Glutamatergic neuron (in vitro differentiated cells): ENCODE measurements at regions not wholly inside any gene's neighbourhood (a gene's known extent, or its start where the extent isn't known, plus 50 kb on each side); places are given as distances from the start of the nearest gene placed in this dataset.

Source experiments
- DNase-seq: peaks from one replicate; pipeline ENCODE4 v3.0.0; 2022
- H3K27ac Mint-ChIP-seq: one replicate; pipeline ENCODE4 v1.8.0; 2020; ENCODE audit warnings: mild to moderate bottlenecking, mixed read lengths, inconsistent platforms; ENCODE audit not compliant: unreplicated experiment
- H3K27me3 Mint-ChIP-seq: one replicate; pipeline ENCODE4 v1.8.0; 2020; ENCODE audit warnings: mild to moderate bottlenecking, moderate library complexity, mixed read lengths, inconsistent platforms; ENCODE audit not compliant: unreplicated experiment
- H3K36me3 Mint-ChIP-seq: one replicate; pipeline ENCODE4 v1.8.0; 2020; ENCODE audit warnings: mild to moderate bottlenecking, mixed read lengths, inconsistent platforms; ENCODE audit not compliant: unreplicated experiment
- H3K4me1 Mint-ChIP-seq: one replicate; pipeline ENCODE4 v1.8.0; 2020; ENCODE audit warnings: mild to moderate bottlenecking, low read depth, mixed read lengths, inconsistent platforms; ENCODE audit not compliant: unreplicated experiment
- H3K4me3 Mint-ChIP-seq: one replicate; pipeline ENCODE4 v1.8.0; 2020; ENCODE audit warnings: mild to moderate bottlenecking, mixed read lengths, inconsistent platforms; ENCODE audit not compliant: unreplicated experiment
- H3K9me3 Mint-ChIP-seq: one replicate; pipeline ENCODE4 v1.8.0; 2020; ENCODE audit warnings: mild to moderate bottlenecking, moderate library complexity, mixed read lengths, inconsistent platforms; ENCODE audit not compliant: unreplicated experiment
- TF ChIP-seq, protein P1 (sequence below): fragments of 200-600 bp; sonication (generic); IDR thresholded peaks from one replicate; pipeline ENCODE4 v1.5.0; 2021; ENCODE audit not compliant: partially characterized antibody, unreplicated experiment

DNA sequence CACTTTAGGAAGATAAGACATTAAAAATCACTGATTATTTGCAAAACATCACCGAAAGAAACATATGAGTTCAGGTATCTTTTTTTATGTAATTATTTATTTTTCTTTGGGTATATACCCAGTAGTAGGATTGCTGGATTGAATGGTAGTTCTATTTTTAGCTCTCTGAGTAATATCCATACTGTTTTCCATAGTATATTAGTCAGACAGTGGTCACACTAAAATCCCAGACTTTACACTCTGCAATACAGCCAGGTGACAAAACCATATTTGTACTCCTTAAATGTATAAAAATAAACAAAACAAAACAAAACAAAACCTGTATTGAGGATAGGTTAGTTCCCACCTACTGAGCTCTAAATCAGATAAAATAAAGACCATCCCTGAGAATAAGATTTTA lies 1024.3 kb upstream of the EYS start:
- no peaks in the 10 kb centered on the region for H3K9me3 Mint-ChIP-seq
- peaks cover 1% of the 10 kb centered on the region for H3K27me3 Mint-ChIP-seq
- no peaks in the 10 kb centered on the region for H3K4me1 Mint-ChIP-seq
- TF ChIP-seq, protein P1, sequence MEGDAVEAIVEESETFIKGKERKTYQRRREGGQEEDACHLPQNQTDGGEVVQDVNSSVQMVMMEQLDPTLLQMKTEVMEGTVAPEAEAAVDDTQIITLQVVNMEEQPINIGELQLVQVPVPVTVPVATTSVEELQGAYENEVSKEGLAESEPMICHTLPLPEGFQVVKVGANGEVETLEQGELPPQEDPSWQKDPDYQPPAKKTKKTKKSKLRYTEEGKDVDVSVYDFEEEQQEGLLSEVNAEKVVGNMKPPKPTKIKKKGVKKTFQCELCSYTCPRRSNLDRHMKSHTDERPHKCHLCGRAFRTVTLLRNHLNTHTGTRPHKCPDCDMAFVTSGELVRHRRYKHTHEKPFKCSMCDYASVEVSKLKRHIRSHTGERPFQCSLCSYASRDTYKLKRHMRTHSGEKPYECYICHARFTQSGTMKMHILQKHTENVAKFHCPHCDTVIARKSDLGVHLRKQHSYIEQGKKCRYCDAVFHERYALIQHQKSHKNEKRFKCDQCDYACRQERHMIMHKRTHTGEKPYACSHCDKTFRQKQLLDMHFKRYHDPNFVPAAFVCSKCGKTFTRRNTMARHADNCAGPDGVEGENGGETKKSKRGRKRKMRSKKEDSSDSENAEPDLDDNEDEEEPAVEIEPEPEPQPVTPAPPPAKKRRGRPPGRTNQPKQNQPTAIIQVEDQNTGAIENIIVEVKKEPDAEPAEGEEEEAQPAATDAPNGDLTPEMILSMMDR = no peak
- H3K4me3 Mint-ChIP-seq = no peak overlapping the region
- no peak overlapping the region for H3K27ac Mint-ChIP-seq
- H3K36me3 Mint-ChIP-seq = no peaks in the 10 kb centered on the region
- no peak for DNase-seq

DNA sequence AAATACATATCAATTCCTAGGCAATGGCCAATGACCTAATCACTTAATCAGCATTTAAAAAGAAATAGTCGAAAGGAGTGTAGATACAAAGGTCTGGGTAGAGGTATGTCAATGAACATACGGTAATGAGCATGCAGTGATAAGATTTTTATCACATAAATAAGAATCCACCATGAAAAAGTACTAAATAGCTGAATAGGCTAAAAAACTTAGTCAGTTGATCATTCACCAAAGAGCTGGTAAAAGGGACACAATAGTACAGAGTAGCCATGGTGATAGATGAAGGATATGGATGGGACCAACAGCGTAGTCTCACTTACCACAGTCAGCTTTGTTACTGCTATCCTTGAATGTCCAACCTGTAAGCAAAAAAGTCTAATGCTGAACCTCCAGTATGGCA lies 1018.6 kb upstream of the EYS start:
- H3K36me3 Mint-ChIP-seq = no peaks in the 10 kb centered on the region
- TF ChIP-seq, protein P1 = no peak
- DNase-seq = no peak
- peaks cover 1% of the 10 kb centered on the region for H3K27me3 Mint-ChIP-seq
- no peak overlapping the region for H3K27ac Mint-ChIP-seq
- H3K4me3 Mint-ChIP-seq = no peak overlapping the region
- no peaks in the 10 kb centered on the region for H3K4me1 Mint-ChIP-seq
- no peaks in the 10 kb centered on the region for H3K9me3 Mint-ChIP-seq

DNA sequence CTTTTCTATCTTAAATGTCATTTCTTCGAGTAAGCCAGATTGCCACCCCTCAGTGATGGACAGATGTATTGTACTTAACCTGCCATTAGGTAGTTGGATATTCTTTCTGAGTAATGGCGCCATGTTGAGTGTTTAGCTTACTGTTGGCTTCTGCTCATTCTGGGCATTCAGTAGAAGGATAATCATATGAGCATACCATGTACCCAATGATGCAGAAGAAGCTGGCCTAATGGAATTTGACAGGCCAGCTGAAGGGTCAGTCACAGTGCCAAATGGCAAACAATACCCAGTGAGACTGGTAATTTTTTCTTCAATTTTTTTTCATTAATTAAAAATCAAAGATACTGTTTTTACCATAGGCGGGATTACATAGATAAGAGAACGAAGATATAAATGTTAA lies 1010.8 kb upstream of the EYS start:
- no peak for DNase-seq
- H3K27ac Mint-ChIP-seq = no peak overlapping the region
- TF ChIP-seq, protein P1 = no peak
- no peaks in the 10 kb centered on the region for H3K4me1 Mint-ChIP-seq
- H3K27me3 Mint-ChIP-seq = peaks cover 2% of the 10 kb centered on the region
- no peak overlapping the region for H3K4me3 Mint-ChIP-seq
- no peaks in the 10 kb centered on the region for H3K36me3 Mint-ChIP-seq
- H3K9me3 Mint-ChIP-seq = no peaks in the 10 kb centered on the region

DNA sequence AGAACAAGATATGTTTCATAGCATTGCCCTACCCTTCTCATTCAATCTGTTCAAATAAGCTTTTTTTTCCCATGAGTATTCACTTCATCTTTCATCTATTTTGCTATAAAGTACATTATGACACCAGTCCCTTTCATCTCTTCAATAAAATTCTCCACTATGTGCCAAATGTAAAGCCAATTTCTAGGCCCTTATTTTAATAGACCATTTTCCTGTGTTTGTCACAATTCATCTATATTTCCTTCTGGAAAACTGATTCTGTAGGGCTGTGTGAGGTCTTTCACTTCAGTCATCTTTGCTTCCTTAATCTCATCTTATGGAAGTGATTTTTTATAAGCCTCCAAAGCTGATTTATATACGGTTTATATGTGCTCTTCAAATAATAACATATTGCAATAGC lies 992.4 kb upstream of the EYS start:
- no peaks in the 10 kb centered on the region for H3K36me3 Mint-ChIP-seq

DNA sequence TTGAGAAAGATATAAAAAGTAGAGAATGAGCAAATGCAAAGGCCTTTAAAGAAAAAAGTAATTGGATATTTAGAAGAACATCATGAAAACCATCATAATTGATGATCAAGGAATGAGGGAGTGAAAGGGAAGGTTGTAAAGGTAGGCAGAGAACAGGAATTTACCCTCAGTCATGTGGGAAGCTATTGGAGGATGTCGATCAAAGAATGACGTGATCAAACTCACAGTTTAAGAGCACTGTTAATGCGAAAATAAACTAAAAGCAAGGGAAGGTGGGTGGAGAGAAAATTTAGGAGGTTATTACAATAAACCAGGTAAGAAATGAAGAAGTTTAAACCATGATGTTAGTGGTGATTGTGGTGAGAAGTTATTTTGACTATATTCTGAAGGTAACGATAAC lies 982.6 kb upstream of the EYS start:
- peaks cover 4% of the 10 kb centered on the region for H3K4me1 Mint-ChIP-seq
- H3K36me3 Mint-ChIP-seq = no peaks in the 10 kb centered on the region
- no peaks in the 10 kb centered on the region for H3K27me3 Mint-ChIP-seq
- no peak for DNase-seq
- TF ChIP-seq, protein P1 = no peak
- no peak overlapping the region for H3K27ac Mint-ChIP-seq
- H3K4me3 Mint-ChIP-seq = no peak overlapping the region
- H3K9me3 Mint-ChIP-seq = peaks cover 2% of the 10 kb centered on the region

More for the DNA sequence above, 992.4 kb upstream of the EYS start:
- H3K27me3 Mint-ChIP-seq = peaks cover 2% of the 10 kb centered on the region
- DNase-seq = no peak
- H3K27ac Mint-ChIP-seq = no peak overlapping the region
- no peaks in the 10 kb centered on the region for H3K9me3 Mint-ChIP-seq
- no peaks in the 10 kb centered on the region for H3K4me1 Mint-ChIP-seq
- TF ChIP-seq, protein P1 = no peak
- H3K4me3 Mint-ChIP-seq = no peak overlapping the region
